ENCODE measurements at regions not wholly inside any gene's neighbourhood (a gene's known extent, or its start where the extent isn't known, plus 50 kb on each side); places are given as distances from the start of the nearest gene placed in this dataset.
A peak's percentile ranks its signal among the peaks of the same experiment; 100 is the strongest.

- DNase-seq = no peak
- Histone ChIP-seq H3K27me3 (ENCODE audit: control insufficient read depth in 1 of 2, insufficient read depth in 1 of 2, low read length in 2 of 2) (peaks cover 0 to 33% of the 10 kb centered on the region in 2 experiments), H3K23ac (ENCODE audit: low read length in 2 of 2) (no peak overlapping the region), H2BK15ac (ENCODE audit: low read depth, poor library complexity, severe bottlenecking) (no peak overlapping the region), H3K14ac (ENCODE audit: low read length in 2 of 2) (no peak overlapping the region), H2BK120ac (ENCODE audit: low read depth, low read length) (no peak overlapping the region), H3K36me3 (ENCODE audit: control insufficient read depth in 1 of 2, insufficient read depth in 2 of 2, low read depth in 1 of 2, low read length in 2 of 2) (no peaks in the 10 kb centered on the region), H3K79me1 (replicated peaks; ENCODE audit: low read length, poor library complexity, severe bottlenecking) (no peaks in the 10 kb centered on the region), H4K8ac (ENCODE audit: low read length) (no peak overlapping the region), H2AFZ (ENCODE audit: low read depth, low read length) (no peak overlapping the region), H3K4me3 (ENCODE audit: insufficient read depth in 1 of 2, low read depth in 1 of 2, low read length in 2 of 2) (no peak overlapping the region), H3K9ac (ENCODE audit: low read length) (no peak overlapping the region), H3K4ac (ENCODE audit: low read depth in 1 of 2, low read length in 2 of 2) (no peak overlapping the region), H3K18ac (ENCODE audit: low read depth in 1 of 2, low read length in 2 of 2) (no peak overlapping the region), H3K9me3 (ENCODE audit: control insufficient read depth, low read length) (peaks cover 4% of the 10 kb centered on the region), H3K4me1 (ENCODE audit: control insufficient read depth, insufficient read depth, low read depth, low read length) (peaks cover 23% of the 10 kb centered on the region), H3K27ac (ENCODE audit: low read length, poor library complexity, severe bottlenecking) (no peak overlapping the region), H2BK12ac (ENCODE audit: low read length in 2 of 2) (no peak overlapping the region), H3K4me2 (ENCODE audit: low read length, poor library complexity, severe bottlenecking) (no peak overlapping the region), H2BK5ac (ENCODE audit: low read depth, low read length, poor library complexity, severe bottlenecking) (no peak overlapping the region), H2AK5ac (ENCODE audit: low read length, severe bottlenecking) (no peak overlapping the region), H4K91ac (ENCODE audit: low read length) (no peak overlapping the region)
- WGBS = 80% methylated on average over 26 of the region's 26 CpGs
Observed at GRCh38 chr10:2921956-2922680, 145.2 kb upstream of the PFKP start.

DNA sequence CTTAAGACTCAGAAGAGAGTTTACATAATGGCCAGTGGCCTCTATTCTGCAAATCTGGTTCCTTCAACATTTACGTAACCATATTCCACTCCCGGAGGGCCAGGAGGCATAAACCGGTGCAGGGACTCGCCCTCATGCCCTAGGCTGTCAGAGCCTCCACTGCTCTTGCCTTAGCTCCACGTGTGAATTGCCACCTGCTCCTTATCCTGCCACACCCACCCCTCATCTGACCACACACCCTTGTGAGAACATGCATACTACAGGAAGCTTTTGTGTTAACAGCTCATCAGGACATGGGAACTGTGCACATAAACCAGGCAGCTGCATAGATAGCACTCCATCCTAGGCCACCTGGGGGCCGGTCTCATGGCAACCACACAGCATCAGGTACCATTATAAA is 146.7 kb upstream of the PFKP start:
- Histone ChIP-seq H2BK5ac (ENCODE audit: low read depth, low read length, poor library complexity, severe bottlenecking) (no peak overlapping the region), H3K27ac (ENCODE audit: low read length, poor library complexity, severe bottlenecking) (no peak overlapping the region), H3K18ac (ENCODE audit: low read depth in 1 of 2, low read length in 2 of 2) (no peak overlapping the region), H3K79me1 (replicated peaks; ENCODE audit: low read length, poor library complexity, severe bottlenecking) (no peaks in the 10 kb centered on the region), H2AFZ (ENCODE audit: low read depth, low read length) (no peak overlapping the region), H3K9ac (ENCODE audit: low read length) (no peak overlapping the region), H2BK15ac (ENCODE audit: low read depth, poor library complexity, severe bottlenecking) (no peak overlapping the region), H3K14ac (ENCODE audit: low read length in 2 of 2) (no peak overlapping the region), H4K8ac (ENCODE audit: low read length) (no peak overlapping the region), H2BK12ac (ENCODE audit: low read length in 2 of 2) (no peak overlapping the region), H3K9me3 (ENCODE audit: control insufficient read depth, low read length) (peaks cover 4% of the 10 kb centered on the region), H4K91ac (ENCODE audit: low read length) (peak overlapping the region; percentile 31), H3K27me3 (ENCODE audit: control insufficient read depth in 1 of 2, insufficient read depth in 1 of 2, low read length in 2 of 2) (peaks cover 0 to 31% of the 10 kb centered on the region in 2 experiments), H3K4me1 (ENCODE audit: control insufficient read depth, insufficient read depth, low read depth, low read length) (peaks cover 24% of the 10 kb centered on the region), H3K23ac (ENCODE audit: low read length in 2 of 2) (no peak overlapping the region), H3K4ac (ENCODE audit: low read depth in 1 of 2, low read length in 2 of 2) (no peak overlapping the region), H3K4me2 (ENCODE audit: low read length, poor library complexity, severe bottlenecking) (no peak overlapping the region), H2BK120ac (ENCODE audit: low read depth, low read length) (no peak overlapping the region), H2AK5ac (ENCODE audit: low read length, severe bottlenecking) (no peak overlapping the region), H3K36me3 (ENCODE audit: control insufficient read depth in 1 of 2, insufficient read depth in 2 of 2, low read depth in 1 of 2, low read length in 2 of 2) (no peaks in the 10 kb centered on the region), H3K4me3 (ENCODE audit: insufficient read depth in 1 of 2, low read depth in 1 of 2, low read length in 2 of 2) (no peak overlapping the region)
- DNase-seq = no peak
- WGBS = 79% methylated on average over 6 of the region's 6 CpGs

GRCh38 chr10:2920168-2920567 is 147.2 kb upstream of the PFKP start:
- no peak for DNase-seq
- peaks cover 4% of the 10 kb centered on the region for H3K9me3 ChIP-seq (ENCODE audit: control insufficient read depth, low read length)
- no peak overlapping the region for H3K4me3 ChIP-seq (ENCODE audit: insufficient read depth in 1 of 2, low read depth in 1 of 2, low read length in 2 of 2)
- H4K8ac ChIP-seq (ENCODE audit: low read length) = no peak overlapping the region
- no peak overlapping the region for H3K23ac ChIP-seq (ENCODE audit: low read length in 2 of 2)
- 90% methylated on average over 2 of the region's 3 CpGs for WGBS
- no peak overlapping the region for H2BK15ac ChIP-seq (ENCODE audit: low read depth, poor library complexity, severe bottlenecking)
- H4K91ac ChIP-seq (ENCODE audit: low read length) = no peak overlapping the region
- no peak overlapping the region for H3K4ac ChIP-seq (ENCODE audit: low read depth in 1 of 2, low read length in 2 of 2)
- H3K4me1 ChIP-seq (ENCODE audit: control insufficient read depth, insufficient read depth, low read depth, low read length) = peaks cover 28% of the 10 kb centered on the region
- no peaks in the 10 kb centered on the region for H3K36me3 ChIP-seq (ENCODE audit: control insufficient read depth in 1 of 2, insufficient read depth in 2 of 2, low read depth in 1 of 2, low read length in 2 of 2)
- no peak overlapping the region for H3K27ac ChIP-seq (ENCODE audit: low read length, poor library complexity, severe bottlenecking)
- no peak overlapping the region for H2AFZ ChIP-seq (ENCODE audit: low read depth, low read length)
- H3K27me3 ChIP-seq (ENCODE audit: control insufficient read depth in 1 of 2, insufficient read depth in 1 of 2, low read length in 2 of 2) = peaks cover 0 to 31% of the 10 kb centered on the region in 2 experiments
- no peak overlapping the region for H2BK120ac ChIP-seq (ENCODE audit: low read depth, low read length)
- H2BK12ac ChIP-seq (ENCODE audit: low read length in 2 of 2) = no peak overlapping the region
- no peak overlapping the region for H3K18ac ChIP-seq (ENCODE audit: low read depth in 1 of 2, low read length in 2 of 2)
- H2AK5ac ChIP-seq (ENCODE audit: low read length, severe bottlenecking) = no peak overlapping the region
- H3K9ac ChIP-seq (ENCODE audit: low read length) = no peak overlapping the region
- H3K4me2 ChIP-seq (ENCODE audit: low read length, poor library complexity, severe bottlenecking) = no peak overlapping the region
- no peak overlapping the region for H2BK5ac ChIP-seq (ENCODE audit: low read depth, low read length, poor library complexity, severe bottlenecking)
- H3K14ac ChIP-seq (ENCODE audit: low read length in 2 of 2) = no peak overlapping the region
- no peaks in the 10 kb centered on the region for H3K79me1 ChIP-seq (replicated peaks; ENCODE audit: low read length, poor library complexity, severe bottlenecking)

DNA sequence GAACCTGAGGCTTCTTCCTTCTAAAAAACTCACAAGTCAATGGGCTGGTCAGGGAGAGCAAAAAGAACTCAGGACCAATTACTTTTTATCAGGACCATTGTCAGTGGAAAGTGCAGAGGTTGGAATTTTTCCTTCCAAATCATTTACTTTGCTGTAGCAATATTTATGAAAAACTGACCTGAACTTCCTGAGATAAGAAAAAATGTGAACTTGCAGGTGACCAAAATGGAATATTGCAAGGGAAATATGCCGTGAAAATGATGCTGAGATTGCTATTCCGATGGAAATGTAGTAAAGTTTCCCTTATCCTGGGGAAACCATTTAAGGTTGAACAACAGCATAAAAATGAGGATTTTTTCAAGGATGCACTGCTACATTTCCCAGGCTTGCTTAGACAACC is 148.3 kb upstream of the PFKP start:
- no peak overlapping the region for H4K91ac ChIP-seq (ENCODE audit: low read length)
- no peak overlapping the region for H4K8ac ChIP-seq (ENCODE audit: low read length)
- no peak overlapping the region for H2AFZ ChIP-seq (ENCODE audit: low read depth, low read length)
- 95% methylated on average over 2 of the region's 2 CpGs for WGBS
- H3K18ac ChIP-seq (ENCODE audit: low read depth in 1 of 2, low read length in 2 of 2) = no peak overlapping the region
- no peak overlapping the region for H2BK12ac ChIP-seq (ENCODE audit: low read length in 2 of 2)
- no peak overlapping the region for H3K27ac ChIP-seq (ENCODE audit: low read length, poor library complexity, severe bottlenecking)
- H3K36me3 ChIP-seq (ENCODE audit: control insufficient read depth in 1 of 2, insufficient read depth in 2 of 2, low read depth in 1 of 2, low read length in 2 of 2) = no peaks in the 10 kb centered on the region
- H3K27me3 ChIP-seq (ENCODE audit: control insufficient read depth in 1 of 2, insufficient read depth in 1 of 2, low read length in 2 of 2) = peaks cover 0 to 31% of the 10 kb centered on the region in 2 experiments
- no peak for DNase-seq
- H3K4me1 ChIP-seq (ENCODE audit: control insufficient read depth, insufficient read depth, low read depth, low read length) = peaks cover 32% of the 10 kb centered on the region
- H3K4ac ChIP-seq (ENCODE audit: low read depth in 1 of 2, low read length in 2 of 2) = no peak overlapping the region
- H3K14ac ChIP-seq (ENCODE audit: low read length in 2 of 2) = no peak overlapping the region
- no peak overlapping the region for H3K4me2 ChIP-seq (ENCODE audit: low read length, poor library complexity, severe bottlenecking)
- H3K9ac ChIP-seq (ENCODE audit: low read length) = no peak overlapping the region
- no peak overlapping the region for H2BK15ac ChIP-seq (ENCODE audit: low read depth, poor library complexity, severe bottlenecking)
- no peak overlapping the region for H3K4me3 ChIP-seq (ENCODE audit: insufficient read depth in 1 of 2, low read depth in 1 of 2, low read length in 2 of 2)
- no peak overlapping the region for H3K23ac ChIP-seq (ENCODE audit: low read length in 2 of 2)
- H3K79me1 ChIP-seq (replicated peaks; ENCODE audit: low read length, poor library complexity, severe bottlenecking) = no peaks in the 10 kb centered on the region
- H2AK5ac ChIP-seq (ENCODE audit: low read length, severe bottlenecking) = no peak overlapping the region
- no peak overlapping the region for H2BK5ac ChIP-seq (ENCODE audit: low read depth, low read length, poor library complexity, severe bottlenecking)
- no peak overlapping the region for H2BK120ac ChIP-seq (ENCODE audit: low read depth, low read length)
- H3K9me3 ChIP-seq (ENCODE audit: control insufficient read depth, low read length) = peaks cover 4% of the 10 kb centered on the region

Measured in mesenchymal stem cell (in vitro differentiated cells and primary cell).